ENCODE measurements at regions not wholly inside any gene's neighbourhood (a gene's known extent, or its start where the extent isn't known, plus 50 kb on each side); places are given as distances from the start of the nearest gene placed in this dataset.

DNA sequence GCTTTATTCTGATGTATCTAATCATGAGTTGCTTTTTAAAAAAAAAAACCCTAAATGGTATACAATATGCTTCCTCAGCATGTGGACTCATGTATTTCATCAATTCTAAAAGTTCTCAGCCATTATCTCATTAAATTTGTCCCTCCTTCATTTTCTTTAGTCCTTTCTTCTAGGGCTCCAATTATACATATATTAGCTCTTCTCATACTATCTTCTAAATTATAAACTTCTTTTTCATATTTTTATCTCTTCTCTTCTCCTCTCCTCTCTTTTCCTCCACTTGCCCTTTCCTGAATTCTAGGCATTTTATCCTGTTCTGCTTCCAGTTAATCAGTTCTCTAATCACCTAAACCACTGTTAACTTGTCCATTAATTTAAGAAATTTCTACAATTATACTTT is 55.0 kb upstream of the IL33 start:
- no peak overlapping the region for H3K4me3 ChIP-seq (ENCODE audit: low read depth, low read length)
- TF ChIP-seq, protein P1, sequence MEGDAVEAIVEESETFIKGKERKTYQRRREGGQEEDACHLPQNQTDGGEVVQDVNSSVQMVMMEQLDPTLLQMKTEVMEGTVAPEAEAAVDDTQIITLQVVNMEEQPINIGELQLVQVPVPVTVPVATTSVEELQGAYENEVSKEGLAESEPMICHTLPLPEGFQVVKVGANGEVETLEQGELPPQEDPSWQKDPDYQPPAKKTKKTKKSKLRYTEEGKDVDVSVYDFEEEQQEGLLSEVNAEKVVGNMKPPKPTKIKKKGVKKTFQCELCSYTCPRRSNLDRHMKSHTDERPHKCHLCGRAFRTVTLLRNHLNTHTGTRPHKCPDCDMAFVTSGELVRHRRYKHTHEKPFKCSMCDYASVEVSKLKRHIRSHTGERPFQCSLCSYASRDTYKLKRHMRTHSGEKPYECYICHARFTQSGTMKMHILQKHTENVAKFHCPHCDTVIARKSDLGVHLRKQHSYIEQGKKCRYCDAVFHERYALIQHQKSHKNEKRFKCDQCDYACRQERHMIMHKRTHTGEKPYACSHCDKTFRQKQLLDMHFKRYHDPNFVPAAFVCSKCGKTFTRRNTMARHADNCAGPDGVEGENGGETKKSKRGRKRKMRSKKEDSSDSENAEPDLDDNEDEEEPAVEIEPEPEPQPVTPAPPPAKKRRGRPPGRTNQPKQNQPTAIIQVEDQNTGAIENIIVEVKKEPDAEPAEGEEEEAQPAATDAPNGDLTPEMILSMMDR (IDR thresholded peaks at IDR 0.05; ENCODE audit: insufficient read depth, low read depth, low read length, missing control alignments) = no peak
- DNase-seq (ENCODE audit: low read depth) = no peak

DNA sequence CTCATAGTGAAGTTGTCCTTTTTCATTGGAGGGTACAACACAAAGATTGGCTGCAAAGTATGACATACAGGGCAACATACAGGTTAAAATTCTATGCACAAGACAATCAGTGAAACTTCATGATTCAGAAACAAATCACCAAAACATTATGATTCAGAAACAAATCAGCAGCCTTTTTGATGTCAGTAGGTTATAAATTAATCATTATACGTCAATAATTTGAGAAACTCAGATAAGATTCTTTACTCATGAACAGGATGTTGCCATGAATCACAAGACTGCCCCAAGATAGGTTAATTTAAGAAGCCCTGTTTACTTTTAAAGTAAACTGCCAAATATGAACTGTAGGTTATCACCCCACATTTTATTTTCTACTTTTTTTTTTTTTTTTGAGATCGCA is 62.2 kb upstream of the IL33 start:
- no peak for DNase-seq (ENCODE audit: low read depth)
- H3K4me3 ChIP-seq (ENCODE audit: low read depth, low read length) = no peak overlapping the region
- TF ChIP-seq, protein P1 (IDR thresholded peaks at IDR 0.05; ENCODE audit: insufficient read depth, low read depth, low read length, missing control alignments) = no peak

DNA sequence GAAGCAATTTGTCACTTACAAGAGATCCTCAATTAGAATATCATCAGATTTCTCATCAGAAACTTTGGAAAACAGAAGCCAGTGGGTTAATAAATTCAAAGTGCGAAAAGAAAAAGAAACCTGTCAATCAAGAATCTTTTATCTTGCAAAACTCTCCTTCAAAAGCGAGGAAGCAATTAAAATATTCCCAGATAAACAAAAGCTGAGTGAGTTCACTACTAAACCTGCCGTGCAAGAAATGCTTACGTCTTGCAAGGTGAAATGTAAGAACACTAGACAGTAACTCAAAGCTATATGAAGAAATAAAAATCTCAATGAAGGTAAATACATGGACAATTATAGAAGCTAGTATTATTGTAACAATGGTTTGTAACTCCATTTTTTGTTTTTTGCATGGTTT is 62.8 kb upstream of the IL33 start:
- no peak overlapping the region for H3K4me3 ChIP-seq (ENCODE audit: low read depth, low read length)
- DNase-seq (ENCODE audit: low read depth) = no peak
- TF ChIP-seq, protein P1 (IDR thresholded peaks at IDR 0.05; ENCODE audit: insufficient read depth, low read depth, low read length, missing control alignments) = no peak

DNA sequence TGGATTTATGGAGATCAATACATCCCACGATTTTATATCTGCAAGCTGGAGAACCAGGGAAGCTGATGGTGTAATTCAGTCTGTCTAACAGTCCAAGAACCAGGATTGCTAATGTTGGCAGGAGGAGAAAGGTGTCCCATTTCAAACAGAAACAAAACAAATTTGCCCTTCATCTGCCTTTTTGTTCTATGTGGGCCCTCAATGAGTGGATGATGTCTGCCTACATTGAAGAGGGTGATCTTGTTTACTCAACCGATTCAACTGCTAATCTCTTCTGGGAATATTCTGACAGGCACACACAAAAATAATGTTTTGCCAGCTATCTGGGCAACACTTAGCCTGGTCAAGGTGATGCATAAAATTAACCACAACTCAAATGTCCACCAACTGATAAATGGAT is 65.1 kb upstream of the IL33 start:
- TF ChIP-seq, protein P1 (IDR thresholded peaks at IDR 0.05; ENCODE audit: insufficient read depth, low read depth, low read length, missing control alignments) = no peak
- H3K4me3 ChIP-seq (ENCODE audit: low read depth, low read length) = no peak overlapping the region
- DNase-seq (ENCODE audit: low read depth) = no peak

DNA sequence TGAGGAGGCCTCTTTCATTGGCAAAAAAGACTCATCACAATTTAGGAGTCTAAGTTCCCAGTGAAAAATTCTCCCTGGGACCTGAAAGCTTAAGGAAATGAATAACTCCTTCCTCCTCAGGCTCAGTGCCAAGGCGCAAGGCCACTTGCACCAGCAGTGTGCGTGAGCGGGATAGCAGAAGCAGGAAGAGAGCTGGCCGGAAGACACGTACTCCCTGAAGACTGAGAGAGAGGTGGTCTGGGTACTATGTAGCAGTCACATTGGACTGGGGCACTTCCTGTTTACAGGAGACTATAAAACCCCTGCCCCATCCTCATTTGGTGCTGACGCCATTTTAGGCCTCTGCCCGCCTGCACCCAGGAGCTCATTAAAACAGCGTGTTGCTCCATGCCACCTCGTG is 66.3 kb upstream of the IL33 start:
- TF ChIP-seq, protein P1 (IDR thresholded peaks at IDR 0.05; ENCODE audit: insufficient read depth, low read depth, low read length, missing control alignments) = no peak
- DNase-seq (ENCODE audit: low read depth) = no peak
- H3K4me3 ChIP-seq (ENCODE audit: low read depth, low read length) = no peak overlapping the region

DNA sequence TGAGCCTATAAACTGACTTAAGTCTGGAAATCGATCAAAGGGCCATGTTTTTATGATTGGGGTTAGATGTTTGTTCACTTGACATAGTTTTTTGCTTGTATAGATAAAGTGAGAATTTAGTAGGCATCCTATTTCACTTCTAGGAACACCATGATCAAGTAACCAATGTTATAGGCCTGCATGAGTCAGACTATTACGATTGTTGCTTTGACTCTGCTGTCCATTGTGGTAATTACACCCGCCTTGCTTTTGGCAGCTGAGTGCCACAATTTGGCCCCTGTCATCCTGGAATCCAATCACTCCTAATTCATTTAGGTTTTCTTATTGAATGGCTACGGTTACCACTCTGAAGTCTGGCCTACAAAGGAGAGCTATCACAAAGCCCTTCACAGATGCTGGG is 67.8 kb upstream of the IL33 start:
- TF ChIP-seq, protein P1 (IDR thresholded peaks at IDR 0.05; ENCODE audit: insufficient read depth, low read depth, low read length, missing control alignments) = no peak
- H3K4me3 ChIP-seq (ENCODE audit: low read depth, low read length) = no peak overlapping the region
- no peak for DNase-seq (ENCODE audit: low read depth)

DNA sequence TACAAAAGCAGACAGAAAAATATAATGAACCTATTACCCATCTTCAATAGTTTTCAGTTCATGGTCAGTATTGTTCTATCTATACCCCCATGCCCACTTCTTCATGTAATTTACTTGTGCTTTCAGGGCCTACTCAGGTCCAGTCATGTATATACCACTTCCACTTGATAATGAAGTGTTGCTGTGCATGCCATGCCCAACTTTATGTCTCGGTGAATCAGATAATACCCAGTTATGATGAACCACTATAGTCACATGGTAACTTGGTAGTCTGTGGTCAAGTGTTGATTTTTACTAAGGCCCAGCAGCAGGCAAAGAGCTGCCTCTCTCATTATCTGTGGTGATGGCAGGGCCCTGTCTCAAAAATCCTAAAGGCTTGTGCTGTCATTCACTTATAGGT is 70.7 kb upstream of the IL33 start:
- TF ChIP-seq, protein P1 (IDR thresholded peaks at IDR 0.05; ENCODE audit: insufficient read depth, low read depth, low read length, missing control alignments) = no peak
- DNase-seq (ENCODE audit: low read depth) = no peak
- H3K4me3 ChIP-seq (ENCODE audit: low read depth, low read length) = no peak overlapping the region

Data from GM12865 (cell line).